Breast epithelium (tissue), 4 donors: ENCODE measurements at regions not wholly inside any gene's neighbourhood (a gene's known extent, or its start where the extent isn't known, plus 50 kb on each side); places are given as distances from the start of the nearest gene placed in this dataset.

Experiments
- DNase-seq, 2 donors: peaks; one replicate each; pipeline ENCODE4 v3.0.0-alpha.2; 2019; ENCODE audit warnings: low spot score in 2 of 2
- H3K27ac ChIP-seq, 2 donors: fragments of 200-600 bp; sonication (generic) in 1 of 2; one replicate each; pipeline ENCODE4 v1.5.1; 2016 to 2019; ENCODE audit warnings: mild to moderate bottlenecking in 1 of 2
- H3K27me3 ChIP-seq, 2 donors: fragments of 200-600 bp; sonication (generic) in 1 of 2; one replicate each; pipeline versions ENCODE4 v1.5.1 to v1.6.0; 2017 to 2019; ENCODE audit warnings: control low read depth in 1 of 2, mild to moderate bottlenecking in 1 of 2
- H3K36me3 ChIP-seq: fragments of 200-600 bp; one replicate; pipeline ENCODE4 v1.5.1; 2019
- H3K4me1 ChIP-seq, 2 donors: fragments of 200-600 bp; sonication (generic); one replicate each; pipeline ENCODE4 v1.5.1; 2016 to 2019; ENCODE audit warnings: control low read depth in 1 of 2
- H3K4me3 ChIP-seq, 3 donors: fragments of 200-600 bp; sonication (generic); 1 replicate in 2 of 3; 2 replicates in 1 of 3; pipeline ENCODE4 v1.5.1; 2016 to 2019; ENCODE audit warnings: mild to moderate bottlenecking in 3 of 3, moderate library complexity in 2 of 3
- H3K9me3 ChIP-seq, 2 donors: fragments of 200-600 bp; sonication (generic) in 1 of 2; one replicate each; pipeline ENCODE4 v1.5.1; 2016 to 2019; ENCODE audit warnings: control low read depth in 1 of 2
- CTCF ChIP-seq, 3 donors: fragments of 450-650 bp; IDR thresholded peaks; one replicate each; pipeline ENCODE4 v1.5.1; 2016 to 2017; ENCODE audit warnings: antibody characterized with exemption in 3 of 3, mild to moderate bottlenecking in 3 of 3, moderate library complexity in 3 of 3
- POLR2A ChIP-seq: fragments of 450-650 bp; IDR thresholded peaks from one replicate; pipeline ENCODE4 v1.6.1; 2016; ENCODE audit warnings: antibody characterized with exemption, mild to moderate bottlenecking, moderate library complexity
- POLR2AphosphoS5 ChIP-seq, 3 donors: sonication (generic); formaldehyde crosslinking; IDR thresholded peaks; one replicate each; pipeline ENCODE4 v1.6.1; 2017; ENCODE audit warnings: antibody characterized with exemption in 3 of 3
- intact Hi-C: fragments of 100-400 bp; cut with DNase I; formaldehyde crosslinking; loops from one replicate; pipeline ENCODE4 v1.15.1; 2023; ENCODE audit warnings: low total_unique reads

- intact Hi-C loops = no loop called here
- Histone ChIP-seq H3K4me3 (no peak overlapping the region), H3K9me3 (no peaks in the 10 kb centered on the region), H3K4me1 (no peaks in the 10 kb centered on the region), H3K36me3 (no peaks in the 10 kb centered on the region), H3K27ac (no peak overlapping the region), H3K27me3 (no peaks in the 10 kb centered on the region)
- no peak for DNase-seq
- TF ChIP-seq POLR2AphosphoS5 (IDR thresholded peaks at IDR 0.05) (no peak), POLR2A (no peak)
These were observed 145.6 kb downstream of the BAMBI start for GRCh38 chr10:28822719-28823464.

- TF ChIP-seq POLR2AphosphoS5 (IDR thresholded peaks at IDR 0.05) = no peak
- no peak for TF ChIP-seq POLR2A
- no peak for TF ChIP-seq CTCF (IDR thresholded peaks at IDR 0.05)
- no peak for DNase-seq
- H3K4me1 ChIP-seq = no peaks in the 10 kb centered on the region
- no peak overlapping the region for H3K27ac ChIP-seq
- intact Hi-C loops = no loop called here
- no peak overlapping the region for H3K4me3 ChIP-seq
- no peaks in the 10 kb centered on the region for H3K9me3 ChIP-seq
- H3K36me3 ChIP-seq = no peaks in the 10 kb centered on the region
- H3K27me3 ChIP-seq = no peaks in the 10 kb centered on the region
These were observed 146.3 kb downstream of the BAMBI start for GRCh38 chr10:28823501-28824075.

- H3K4me1 ChIP-seq = no peaks in the 10 kb centered on the region
- intact Hi-C loops = no loop called here
These were observed 156.0 kb downstream of the BAMBI start for GRCh38 chr10:28833313-28833712.

GRCh38 chr10:28836435-28836743, 159.1 kb downstream of the BAMBI start:
- no peak for DNase-seq
- Histone ChIP-seq H3K27me3 (no peaks in the 10 kb centered on the region), H3K27ac (no peak overlapping the region), H3K9me3 (no peaks in the 10 kb centered on the region), H3K36me3 (no peaks in the 10 kb centered on the region), H3K4me3 (no peak overlapping the region), H3K4me1 (no peaks in the 10 kb centered on the region)
- intact Hi-C loops = no loop called here
- TF ChIP-seq POLR2AphosphoS5 (IDR thresholded peaks at IDR 0.05) = no peak

More at GRCh38 chr10:28833313-28833712, 156.0 kb downstream of the BAMBI start:
- no peak for TF ChIP-seq POLR2A
- no peak for DNase-seq
- Histone ChIP-seq H3K36me3 (no peaks in the 10 kb centered on the region), H3K4me3 (no peak overlapping the region), H3K27ac (no peak overlapping the region), H3K9me3 (no peaks in the 10 kb centered on the region), H3K27me3 (no peaks in the 10 kb centered on the region)

- no peak overlapping the region for H3K4me3 ChIP-seq
- DNase-seq = no peak
- H3K4me1 ChIP-seq = no peaks in the 10 kb centered on the region
- H3K27me3 ChIP-seq = no peaks in the 10 kb centered on the region
- no peaks in the 10 kb centered on the region for H3K9me3 ChIP-seq
- no peaks in the 10 kb centered on the region for H3K36me3 ChIP-seq
- TF ChIP-seq POLR2A = no peak
- no peak for TF ChIP-seq CTCF (IDR thresholded peaks at IDR 0.05)
- no peak for TF ChIP-seq POLR2AphosphoS5 (IDR thresholded peaks at IDR 0.05)
- intact Hi-C loops = no loop called here
- no peak overlapping the region for H3K27ac ChIP-seq
These were observed 160.5 kb downstream of the BAMBI start for GRCh38 chr10:28837613-28838390.

GRCh38 chr10:28838908-28839307, 161.6 kb downstream of the BAMBI start:
- Histone ChIP-seq H3K4me1 (no peaks in the 10 kb centered on the region), H3K27ac (no peak overlapping the region), H3K27me3 (no peaks in the 10 kb centered on the region), H3K36me3 (no peaks in the 10 kb centered on the region), H3K9me3 (no peaks in the 10 kb centered on the region), H3K4me3 (no peak overlapping the region)
- DNase-seq = no peak
- intact Hi-C loops = no loop called here
- TF ChIP-seq POLR2AphosphoS5 (IDR thresholded peaks at IDR 0.05) (no peak), POLR2A (no peak), CTCF (IDR thresholded peaks at IDR 0.05) (no peak)
